ENCODE measurements at regions not wholly inside any gene's neighbourhood (a gene's known extent, or its start where the extent isn't known, plus 50 kb on each side); places are given as distances from the start of the nearest gene placed in this dataset.

GRCh38 chr10:7026818-7027217 is 384.0 kb downstream of the SFMBT2 start:
- H3K9me3 ChIP-seq: no peaks in the 10 kb centered on the region
- H3K4me1 ChIP-seq: no peaks in the 10 kb centered on the region
- H3K36me3 ChIP-seq: no peaks in the 10 kb centered on the region
- H3K27me3 ChIP-seq: no peaks in the 10 kb centered on the region
- no peak overlapping the region for H3K4me3 ChIP-seq
- no peak for TF ChIP-seq CTCF (IDR thresholded peaks at IDR 0.05)
- intact Hi-C loops (cut with DNase I): no loop called here
- H3K27ac ChIP-seq: no peak overlapping the region
- no peak for DNase-seq (ENCODE audit: low spot score in 2 of 2)

GRCh38 chr10:7025296-7025695 is 385.5 kb downstream of the SFMBT2 start:
- no peak for TF ChIP-seq CTCF (IDR thresholded peaks at IDR 0.05)
- Histone ChIP-seq H3K36me3 (no peaks in the 10 kb centered on the region), H3K9me3 (no peaks in the 10 kb centered on the region), H3K4me1 (no peaks in the 10 kb centered on the region), H3K4me3 (no peak overlapping the region), H3K27me3 (no peaks in the 10 kb centered on the region), H3K27ac (no peak overlapping the region)
- DNase-seq (ENCODE audit: low spot score in 2 of 2): no peak
- intact Hi-C loops (cut with DNase I): no loop called here

- no peak for TF ChIP-seq CTCF (IDR thresholded peaks at IDR 0.05)
- H3K9me3 ChIP-seq: peaks cover 0 to 5% of the 10 kb centered on the region in 2 donors
- intact Hi-C loops (cut with DNase I): no loop called here
- DNase-seq (ENCODE audit: low spot score in 2 of 2): no peak
- H3K36me3 ChIP-seq: no peaks in the 10 kb centered on the region
- no peak overlapping the region for H3K27ac ChIP-seq
- H3K4me3 ChIP-seq: no peak overlapping the region
- no peaks in the 10 kb centered on the region for H3K27me3 ChIP-seq
- H3K4me1 ChIP-seq: no peaks in the 10 kb centered on the region
Measured at GRCh38 chr10:7015457-7015856, 395.4 kb downstream of the SFMBT2 start.

- H3K27me3 ChIP-seq: no peaks in the 10 kb centered on the region
- no peak for TF ChIP-seq CTCF (IDR thresholded peaks at IDR 0.05)
- intact Hi-C loops (cut with DNase I): no loop called here
- no peak for DNase-seq (ENCODE audit: low spot score in 2 of 2)
- H3K27ac ChIP-seq: no peak overlapping the region
- peaks cover 0 to 2% of the 10 kb centered on the region in 2 donors for H3K9me3 ChIP-seq
- H3K4me3 ChIP-seq: no peak overlapping the region
- H3K4me1 ChIP-seq: no peaks in the 10 kb centered on the region
- no peaks in the 10 kb centered on the region for H3K36me3 ChIP-seq
Measured at GRCh38 chr10:7014721-7015120, 396.1 kb downstream of the SFMBT2 start.

GRCh38 chr10:7011994-7012393 is 398.8 kb downstream of the SFMBT2 start:
- intact Hi-C loops (cut with DNase I): no loop called here
- H3K27me3 ChIP-seq: no peaks in the 10 kb centered on the region
- H3K9me3 ChIP-seq: no peaks in the 10 kb centered on the region
- no peak for TF ChIP-seq CTCF (IDR thresholded peaks at IDR 0.05)
- no peak overlapping the region for H3K4me3 ChIP-seq
- no peak for DNase-seq (ENCODE audit: low spot score in 2 of 2)
- H3K36me3 ChIP-seq: no peaks in the 10 kb centered on the region
- H3K4me1 ChIP-seq: no peaks in the 10 kb centered on the region
- no peak overlapping the region for H3K27ac ChIP-seq

- H3K4me1 ChIP-seq: no peaks in the 10 kb centered on the region
- H3K4me3 ChIP-seq: no peak overlapping the region
- H3K36me3 ChIP-seq: no peaks in the 10 kb centered on the region
- H3K27me3 ChIP-seq: no peaks in the 10 kb centered on the region
- H3K9me3 ChIP-seq: no peaks in the 10 kb centered on the region
- intact Hi-C loops (cut with DNase I): no loop called here
- TF ChIP-seq CTCF (IDR thresholded peaks at IDR 0.05): no peak
- H3K27ac ChIP-seq: no peak overlapping the region
- no peak for DNase-seq (ENCODE audit: low spot score in 2 of 2)
Measured at GRCh38 chr10:7008645-7009044, 402.2 kb downstream of the SFMBT2 start.
